GM12878 (cell line): ENCODE measurements at regions not wholly inside any gene's neighbourhood (a gene's known extent, or its start where the extent isn't known, plus 50 kb on each side); places are given as distances from the start of the nearest gene placed in this dataset.

Source experiments
- ATAC-seq: fragments of 200-7000 bp; cut with Tn5 transposase; 3 replicates; pipeline ENCODE4 v1.9.1; 2020; ENCODE audit warnings: mild to moderate bottlenecking, moderate library complexity
- BruUV-seq: library from RNA; stranded (reverse); fragments of 400-500 nt; replicated peaks from 2 replicates; lab custom pipeline; 2021; lab: Mats Ljungman, UMichigan
- CTCF ChIA-PET: fragments of 300-600 bp; sonication (Branson Sonifier 250); formaldehyde crosslinking; extraction: SDS; loops from one replicate; lab custom pipeline; 2021; ENCODE audit warnings: inconsistent platforms; lab: Yijun Ruan, JAX
- POLR2A ChIA-PET: fragments of 350-600 bp; formaldehyde crosslinking; extraction: SDS; loops from one replicate; lab custom pipeline; 2021; ENCODE audit warnings: inconsistent platforms; lab: Charles Lee
- RAD21 ChIA-PET: fragments of 300-600 bp; sonication (Branson Sonifier 250); formaldehyde crosslinking; loops from one replicate; lab custom pipeline; 2023; ENCODE audit warnings: antibody characterized with exemption; ENCODE audit not compliant: unreplicated experiment; lab: Charles Lee
- SMC1A ChIA-PET: fragments of 300-600 bp; sonication (Branson Sonifier 250); formaldehyde crosslinking; loops from one replicate; lab custom pipeline; 2023; ENCODE audit not compliant: unreplicated experiment, uncharacterized antibody; lab: Charles Lee
- DNase-seq: peaks from one replicate; pipeline ENCODE4 v3.0.0-alpha.2; 2011; ENCODE audit warnings: low read depth, low spot score
- FAIRE-seq: peaks from 3 replicates; lab custom pipeline; 2011; peaks lifted over from hg19 to GRCh38; lab: Jason Lieb, UNC
- H2AFZ ChIP-seq: 2 replicates; pipeline ENCODE4 v1.6.0; 2011; ENCODE audit warnings: low read depth, low read length, control low read depth; ENCODE audit not compliant: control insufficient read depth
- H3K27ac ChIP-seq: 2 replicates; pipeline ENCODE4 v1.5.1; 2011; ENCODE audit warnings: control low read depth; ENCODE audit not compliant: control insufficient read depth, insufficient read depth
- H3K27me3 ChIP-seq, 2 experiments: replicated peaks in 1 of 2; 2 replicates each; pipeline versions ENCODE4 v1.6.0 to v1.6.1; 2011; ENCODE audit warnings: low read length in 1 of 2; ENCODE audit not compliant: control insufficient read depth in 2 of 2, insufficient read depth in 2 of 2
- H3K36me3 ChIP-seq, 2 experiments: 2 replicates each; pipeline ENCODE4 v1.5.1; 2011; ENCODE audit warnings: low read length in 1 of 2; ENCODE audit not compliant: control insufficient read depth in 2 of 2, insufficient read depth in 2 of 2
- H3K4me1 ChIP-seq: 2 replicates; pipeline ENCODE4 v1.6.1; 2011; ENCODE audit warnings: mild to moderate bottlenecking, low read length, moderate library complexity, mixed read lengths; ENCODE audit not compliant: control insufficient read depth, insufficient read depth
- H3K4me2 ChIP-seq: 2 replicates; pipeline ENCODE4 v1.6.0; 2011; ENCODE audit warnings: control low read depth; ENCODE audit not compliant: control insufficient read depth, insufficient read depth
- H3K4me3 ChIP-seq: fragments of 200-600 bp; sonication (generic); 2 replicates; pipeline ENCODE4 v1.5.1; 2016
- H3K79me2 ChIP-seq: 2 replicates; pipeline ENCODE4 v1.6.0; 2011; ENCODE audit warnings: low read length; ENCODE audit not compliant: control insufficient read depth, insufficient read depth
- H3K9ac ChIP-seq: 2 replicates; pipeline ENCODE4 v1.8.0; 2011; ENCODE audit warnings: low read length, control low read depth, mixed read lengths; ENCODE audit not compliant: control insufficient read depth, insufficient read depth
- H3K9me3 ChIP-seq: replicated peaks from 3 replicates; pipeline ENCODE4 v1.5.1; 2011; ENCODE audit warnings: mild to moderate bottlenecking, low read length; ENCODE audit not compliant: control insufficient read depth, insufficient read depth
- H4K20me1 ChIP-seq: 2 replicates; pipeline ENCODE4 v1.6.0; 2011; ENCODE audit not compliant: control insufficient read depth, insufficient read depth
- CHD1 ChIP-seq: IDR thresholded peaks from 2 replicates; pipeline ENCODE4 v1.6.1; 2012; ENCODE audit warnings: low read depth, low read length, improper control_type of control experiment
- NR2C1 ChIP-seq: fragments of 450-650 bp; IDR thresholded peaks from 2 replicates; pipeline ENCODE4 v1.6.1; 2017; ENCODE audit warnings: antibody characterized with exemption, mild to moderate bottlenecking, moderate library complexity
- RBBP5 ChIP-seq: fragments of 200-600 bp; sonication (generic); conservative IDR thresholded peaks from 2 replicates; pipeline ENCODE4 v1.6.1; 2016
- ZNF207 ChIP-seq: fragments of 450-650 bp; IDR thresholded peaks from 2 replicates; pipeline ENCODE4 v1.6.1; 2014; ENCODE audit warnings: antibody characterized with exemption, mild to moderate bottlenecking, borderline replicate concordance
- ZNF217 ChIP-seq: fragments of 450-650 bp; IDR thresholded peaks from 2 replicates; pipeline ENCODE4 v1.6.1; 2017; ENCODE audit warnings: antibody characterized with exemption, mild to moderate bottlenecking
- ZNF274 ChIP-seq: IDR thresholded peaks from one replicate; pipeline ENCODE4 v1.8.0; 2011; ENCODE audit not compliant: insufficient read length, insufficient read depth
- ZSCAN29 ChIP-seq: fragments of 450-650 bp; IDR thresholded peaks from 2 replicates; pipeline ENCODE4 v1.6.1; 2017; ENCODE audit warnings: mild to moderate bottlenecking, moderate library complexity
- WGBS: methylation state at CpG from one replicate; pipeline ENCODE4 v1.1.6; 2016; ENCODE audit warnings: low lambda C conversion rate; ENCODE audit not compliant: insufficient replicate concordance, insufficient coverage; ENCODE audit errors: missing lambda C conversion rate; 5-methylcytosine and 5-hydroxymethylcytosine counted together
- in situ Hi-C: fragments of 300-500 bp; cut with MboI; formaldehyde crosslinking; loops from 9 replicates; pipeline ENCODE4 v1.14.3; 2018; ENCODE audit warnings: mixed read lengths
- intact Hi-C: fragments of 100-400 bp; cut with micrococcal nuclease; formaldehyde crosslinking; loops from one replicate; pipeline ENCODE4 v1.14.2; 2022; ENCODE audit not compliant: unreplicated experiment
- TF ChIP-seq, protein P1 (sequence below): fragments of 450-650 bp; formaldehyde crosslinking; IDR thresholded peaks from 2 replicates; pipeline ENCODE4 v1.4.0; 2020; ENCODE audit warnings: mild to moderate bottlenecking, moderate library complexity
- TF ChIP-seq, protein P2 (sequence below): fragments of 450-650 bp; conservative IDR thresholded peaks from 2 replicates; pipeline ENCODE4 v1.6.1; 2017; ENCODE audit warnings: mild to moderate bottlenecking, moderate library complexity
- TF ChIP-seq, protein P3 (sequence below): IDR thresholded peaks from 2 replicates; pipeline ENCODE4 v1.6.1; 2011; ENCODE audit warnings: borderline replicate concordance, low read depth, mild to moderate bottlenecking, moderate library complexity, mixed read lengths, low read length; ENCODE audit not compliant: insufficient read depth; ENCODE audit errors: extremely low read length

DNA sequence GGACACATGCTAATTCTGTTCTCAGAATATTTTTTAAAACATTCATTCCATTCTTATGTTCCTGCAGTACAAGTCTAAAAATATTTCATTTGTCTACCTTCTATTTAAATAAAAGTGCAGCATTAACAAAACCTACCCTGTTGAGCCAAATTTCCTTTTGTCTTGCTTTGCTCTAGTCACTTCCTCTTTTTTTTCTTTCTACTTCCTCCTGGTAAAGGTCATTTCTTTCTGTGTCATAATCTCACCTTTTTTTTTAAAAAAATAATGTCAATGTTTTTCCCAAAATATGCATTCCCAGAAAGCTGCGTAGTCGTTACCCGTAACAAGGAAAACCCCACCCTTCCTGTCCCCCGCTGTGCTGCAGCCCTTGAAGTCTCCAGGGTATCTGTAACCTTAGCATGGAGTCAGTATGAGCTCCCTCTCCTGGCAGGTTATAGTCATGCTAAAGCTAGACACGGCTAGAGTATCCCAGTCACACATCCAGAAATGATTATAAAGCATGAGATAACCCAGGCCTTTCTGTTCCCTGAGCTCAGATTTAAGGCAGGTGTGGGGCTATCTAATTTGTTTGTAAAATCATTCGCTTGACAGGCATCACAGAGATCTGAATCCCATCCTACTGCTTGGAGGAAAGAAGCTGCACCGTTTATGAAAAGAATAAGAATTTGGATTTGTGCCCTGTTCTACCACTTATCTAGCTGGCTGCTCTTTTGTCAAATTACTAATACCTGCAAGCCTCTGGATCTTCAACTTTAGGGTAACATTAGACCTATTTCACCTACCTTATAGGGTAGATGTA is 51.1 kb upstream of the EED start:
- Histone ChIP-seq H3K9ac (peak overlapping the region; percentile 26; the same call in 1 of the 2 replicates), H2AFZ (peak overlapping the region; percentile 85), H3K36me3 (no peaks in the 10 kb centered on the region), H3K27ac (peak overlapping the region; percentile 34), H3K27me3 (no peaks in the 10 kb centered on the region), H3K9me3 (no peaks in the 10 kb centered on the region), H3K79me2 (no peaks in the 10 kb centered on the region), H3K4me2 (peak overlapping the region; percentile 61), H3K4me1 (peaks cover 14% of the 10 kb centered on the region), H3K4me3 (peak overlapping the region; percentile 49; the same call in 1 of the 2 replicates), H4K20me1 (no peaks in the 10 kb centered on the region)
- BruUV-seq: no TSS peak
- CTCF ChIA-PET: interaction anchor here (0.7 to 5.7 kb wide), 56 partner anchors 8 to 339 kb away, joined by 3 to 154 read pairs (median 6); partner anchors contain the start of genes CCDC83 and PICALM
- peak; percentile 78 for FAIRE-seq
- POLR2A ChIA-PET: interaction anchor here (0.5 to 2.9 kb wide), 10 partner anchors 9 to 152 kb away, joined by 3 to 26 read pairs (median 4); partner anchors contain the start of gene PICALM
- SMC1A ChIA-PET: interaction anchor here (0.7 to 7.9 kb wide), 56 partner anchors 8 to 275 kb away, joined by 3 to 126 read pairs (median 6); partner anchors contain the start of genes EED and PICALM
- WGBS: 0% methylated on average over 7 of the region's 7 CpGs
- RAD21 ChIA-PET: interaction anchor here (0.7 to 3.1 kb wide), 37 partner anchors 8 to 339 kb away, joined by 3 to 77 read pairs (median 5); partner anchors contain the start of genes CCDC83 and PICALM
- in situ Hi-C loops (loop anchor here (5.0 kb wide), 1 partner anchor 151 kb away; no protein-coding TSS in a partner anchor), intact Hi-C loops (loop anchor here (1.0 to 2.0 kb wide), 4 partner anchors 25 to 151 kb away; partner anchors contain the start of gene PICALM)
- peak; percentile 78 for DNase-seq
- ATAC-seq: peak; percentile 97
- TF ChIP-seq, protein P1, sequence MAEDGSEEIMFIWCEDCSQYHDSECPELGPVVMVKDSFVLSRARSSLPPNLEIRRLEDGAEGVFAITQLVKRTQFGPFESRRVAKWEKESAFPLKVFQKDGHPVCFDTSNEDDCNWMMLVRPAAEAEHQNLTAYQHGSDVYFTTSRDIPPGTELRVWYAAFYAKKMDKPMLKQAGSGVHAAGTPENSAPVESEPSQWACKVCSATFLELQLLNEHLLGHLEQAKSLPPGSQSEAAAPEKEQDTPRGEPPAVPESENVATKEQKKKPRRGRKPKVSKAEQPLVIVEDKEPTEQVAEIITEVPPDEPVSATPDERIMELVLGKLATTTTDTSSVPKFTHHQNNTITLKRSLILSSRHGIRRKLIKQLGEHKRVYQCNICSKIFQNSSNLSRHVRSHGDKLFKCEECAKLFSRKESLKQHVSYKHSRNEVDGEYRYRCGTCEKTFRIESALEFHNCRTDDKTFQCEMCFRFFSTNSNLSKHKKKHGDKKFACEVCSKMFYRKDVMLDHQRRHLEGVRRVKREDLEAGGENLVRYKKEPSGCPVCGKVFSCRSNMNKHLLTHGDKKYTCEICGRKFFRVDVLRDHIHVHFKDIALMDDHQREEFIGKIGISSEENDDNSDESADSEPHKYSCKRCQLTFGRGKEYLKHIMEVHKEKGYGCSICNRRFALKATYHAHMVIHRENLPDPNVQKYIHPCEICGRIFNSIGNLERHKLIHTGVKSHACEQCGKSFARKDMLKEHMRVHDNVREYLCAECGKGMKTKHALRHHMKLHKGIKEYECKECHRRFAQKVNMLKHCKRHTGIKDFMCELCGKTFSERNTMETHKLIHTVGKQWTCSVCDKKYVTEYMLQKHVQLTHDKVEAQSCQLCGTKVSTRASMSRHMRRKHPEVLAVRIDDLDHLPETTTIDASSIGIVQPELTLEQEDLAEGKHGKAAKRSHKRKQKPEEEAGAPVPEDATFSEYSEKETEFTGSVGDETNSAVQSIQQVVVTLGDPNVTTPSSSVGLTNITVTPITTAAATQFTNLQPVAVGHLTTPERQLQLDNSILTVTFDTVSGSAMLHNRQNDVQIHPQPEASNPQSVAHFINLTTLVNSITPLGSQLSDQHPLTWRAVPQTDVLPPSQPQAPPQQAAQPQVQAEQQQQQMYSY (CRISPR knock-in tag): no peak
- TF ChIP-seq, protein P2, sequence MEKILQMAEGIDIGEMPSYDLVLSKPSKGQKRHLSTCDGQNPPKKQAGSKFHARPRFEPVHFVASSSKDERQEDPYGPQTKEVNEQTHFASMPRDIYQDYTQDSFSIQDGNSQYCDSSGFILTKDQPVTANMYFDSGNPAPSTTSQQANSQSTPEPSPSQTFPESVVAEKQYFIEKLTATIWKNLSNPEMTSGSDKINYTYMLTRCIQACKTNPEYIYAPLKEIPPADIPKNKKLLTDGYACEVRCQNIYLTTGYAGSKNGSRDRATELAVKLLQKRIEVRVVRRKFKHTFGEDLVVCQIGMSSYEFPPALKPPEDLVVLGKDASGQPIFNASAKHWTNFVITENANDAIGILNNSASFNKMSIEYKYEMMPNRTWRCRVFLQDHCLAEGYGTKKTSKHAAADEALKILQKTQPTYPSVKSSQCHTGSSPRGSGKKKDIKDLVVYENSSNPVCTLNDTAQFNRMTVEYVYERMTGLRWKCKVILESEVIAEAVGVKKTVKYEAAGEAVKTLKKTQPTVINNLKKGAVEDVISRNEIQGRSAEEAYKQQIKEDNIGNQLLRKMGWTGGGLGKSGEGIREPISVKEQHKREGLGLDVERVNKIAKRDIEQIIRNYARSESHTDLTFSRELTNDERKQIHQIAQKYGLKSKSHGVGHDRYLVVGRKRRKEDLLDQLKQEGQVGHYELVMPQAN: peak; percentile 61; the same call in 1 of the 2 replicates
- TF ChIP-seq ZNF217 (peak; percentile 54; the same call in 1 of the 2 replicates), ZNF207 (peak; percentile 50; the same call in 1 of the 2 replicates), ZNF274 (no peak), CHD1 (no peak), ZSCAN29 (no peak), RBBP5 (no peak), NR2C1 (peak; percentile 92)
- TF ChIP-seq, protein P3, sequence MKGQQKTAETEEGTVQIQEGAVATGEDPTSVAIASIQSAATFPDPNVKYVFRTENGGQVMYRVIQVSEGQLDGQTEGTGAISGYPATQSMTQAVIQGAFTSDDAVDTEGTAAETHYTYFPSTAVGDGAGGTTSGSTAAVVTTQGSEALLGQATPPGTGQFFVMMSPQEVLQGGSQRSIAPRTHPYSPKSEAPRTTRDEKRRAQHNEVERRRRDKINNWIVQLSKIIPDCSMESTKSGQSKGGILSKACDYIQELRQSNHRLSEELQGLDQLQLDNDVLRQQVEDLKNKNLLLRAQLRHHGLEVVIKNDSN: no peak
